ENCODE measurements at regions not wholly inside any gene's neighbourhood (a gene's known extent, or its start where the extent isn't known, plus 50 kb on each side); places are given as distances from the start of the nearest gene placed in this dataset.

GRCh38 chr2:5921081-5921642 lies 229.0 kb downstream of the SOX11 start:
- DNase-seq, result no peak

GRCh38 chr2:5923957-5924945 lies 232.1 kb downstream of the SOX11 start:
- no peak for DNase-seq

GRCh38 chr2:5925604-5926003 lies 233.4 kb downstream of the SOX11 start:
- no peak for DNase-seq

GRCh38 chr2:5926871-5927512 lies 234.8 kb downstream of the SOX11 start:
- no peak for DNase-seq

GRCh38 chr2:5932556-5933469 lies 240.6 kb downstream of the SOX11 start:
- no peak for DNase-seq

GRCh38 chr2:5933669-5934068 lies 241.5 kb downstream of the SOX11 start:
- no peak for DNase-seq

GRCh38 chr2:5937321-5937720 lies 245.1 kb downstream of the SOX11 start:
- DNase-seq, result no peak

GRCh38 chr2:5937851-5938565 lies 245.8 kb downstream of the SOX11 start:
- no peak for DNase-seq

GRCh38 chr2:5938566-5938896 lies 246.3 kb downstream of the SOX11 start:
- no peak for DNase-seq

- DNase-seq, result no peak
Observed at GRCh38 chr2:5939553-5939952, 247.4 kb downstream of the SOX11 start.

GRCh38 chr2:5940596-5941535 lies 248.7 kb downstream of the SOX11 start:
- no peak for DNase-seq

GRCh38 chr2:5942204-5942603 lies 250.0 kb downstream of the SOX11 start:
- DNase-seq, result no peak

- DNase-seq, result no peak
Observed at GRCh38 chr2:5945742-5946141, 253.6 kb downstream of the SOX11 start.

- no peak for DNase-seq
Observed at GRCh38 chr2:5946225-5947115, 254.3 kb downstream of the SOX11 start.

GRCh38 chr2:5950736-5951135 lies 258.6 kb downstream of the SOX11 start:
- no peak for DNase-seq

GRCh38 chr2:5951471-5951870 lies 259.3 kb downstream of the SOX11 start:
- DNase-seq, result no peak

GRCh38 chr2:5953525-5953924 lies 261.3 kb downstream of the SOX11 start:
- DNase-seq, result no peak

GRCh38 chr2:5954509-5954908 lies 262.3 kb downstream of the SOX11 start:
- DNase-seq, result no peak

- no peak for DNase-seq
Observed at GRCh38 chr2:5955921-5956320, 263.7 kb downstream of the SOX11 start.
